Kidney (tissue), 13 donors: ENCODE measurements at regions not wholly inside any gene's neighbourhood (a gene's known extent, or its start where the extent isn't known, plus 50 kb on each side); places are given as distances from the start of the nearest gene placed in this dataset.

Experiments
- DNase-seq, 5 donors: peaks; one replicate each; pipeline ENCODE4 v3.0.0-alpha.2; 2013 to 2020
- FAIRE-seq: peaks from 2 replicates; lab custom pipeline; 2012; peaks lifted over from hg19 to GRCh38; lab: Jason Lieb, UNC
- H3K27ac ChIP-seq, 2 donors: one replicate each; pipeline ENCODE4 v1.7.0; 2013; ENCODE audit warnings: low read depth in 2 of 2, low read length in 2 of 2, inconsistent platforms in 1 of 2
- H3K27me3 ChIP-seq: one replicate; pipeline ENCODE4 v1.7.1; 2013; ENCODE audit warnings: low read length, inconsistent platforms; ENCODE audit not compliant: control insufficient read depth, insufficient read depth
- H3K36me3 ChIP-seq, 3 donors: one replicate each; pipeline versions ENCODE4 v1.7.0 to v1.7.1; 2013; ENCODE audit warnings: low read length in 3 of 3, control low read depth in 1 of 3, inconsistent platforms in 1 of 3; ENCODE audit not compliant: insufficient read depth in 3 of 3, control insufficient read depth in 2 of 3
- H3K4me1 ChIP-seq, 3 donors: one replicate each; pipeline versions ENCODE4 v1.7.0 to v1.7.1; 2013; ENCODE audit warnings: low read length in 3 of 3, inconsistent platforms in 1 of 3, low read depth in 1 of 3; ENCODE audit not compliant: control insufficient read depth in 2 of 3, insufficient read depth in 2 of 3
- H3K4me3 ChIP-seq, 3 donors: one replicate each; pipeline versions ENCODE4 v1.7.0 to v1.8.1; 2013; ENCODE audit warnings: low read length in 3 of 3, control low read depth in 1 of 3, inconsistent platforms in 1 of 3
- H3K9ac ChIP-seq, 3 donors: one replicate each; pipeline versions ENCODE4 v1.7.0 to v1.7.1; 2013; ENCODE audit warnings: low read length in 3 of 3, control low read depth in 1 of 3, inconsistent platforms in 1 of 3
- H3K9me3 ChIP-seq, 3 donors: one replicate each; pipeline versions ENCODE4 v1.7.0 to v1.7.1; 2013; ENCODE audit warnings: low read length in 3 of 3, control low read depth in 1 of 3, inconsistent platforms in 1 of 3; ENCODE audit not compliant: control insufficient read depth in 2 of 3, insufficient read depth in 1 of 3
- CTCF ChIP-seq: IDR thresholded peaks from 3 replicates; pipeline ENCODE4 v1.5.1; 2012; ENCODE audit warnings: mild to moderate bottlenecking, moderate library complexity, borderline replicate concordance; ENCODE audit not compliant: insufficient read depth; ENCODE audit errors: extremely low read depth
- intact Hi-C: fragments of 100-400 bp; cut with DNase I; formaldehyde crosslinking; loops from one replicate; pipeline ENCODE4 v1.11.1; 2022
- donor health status: control.
- donor health status: control.
- donor health status: control.
- donor health status: control.
- donor health status: control.
- donor health status: DM: yes; HTN: yes; CAD: no.
- donor health status: Normal renal cell carcinoma (clear cell type).

GRCh38 chr6:153623496-153623895, 415.5 kb upstream of the OPRM1 start:
- Histone ChIP-seq H3K9me3 (no peaks in the 10 kb centered on the region), H3K9ac (no peak overlapping the region), H3K27ac (no peak overlapping the region), H3K4me3 (no peak overlapping the region), H3K4me1 (no peaks in the 10 kb centered on the region), H3K36me3 (no peaks in the 10 kb centered on the region), H3K27me3 (no peaks in the 10 kb centered on the region)
- no peak for TF ChIP-seq CTCF
- DNase-seq: no peak
- intact Hi-C loops: no loop called here
- FAIRE-seq: no peak

- TF ChIP-seq CTCF: no peak
Measured at GRCh38 chr6:153621491-153621890, 417.5 kb upstream of the OPRM1 start.

GRCh38 chr6:153621070-153621469, 418.0 kb upstream of the OPRM1 start:
- intact Hi-C loops: no loop called here
- H3K9ac ChIP-seq: no peak overlapping the region
- peak in 1 of 5 donors; percentile 9 for DNase-seq

More at GRCh38 chr6:153621491-153621890, 417.5 kb upstream of the OPRM1 start:
- no peak overlapping the region for H3K4me3 ChIP-seq
- H3K36me3 ChIP-seq: no peaks in the 10 kb centered on the region
- intact Hi-C loops: no loop called here
- no peaks in the 10 kb centered on the region for H3K27me3 ChIP-seq
- no peak for DNase-seq
- H3K9ac ChIP-seq: no peak overlapping the region
- FAIRE-seq: no peak
- no peaks in the 10 kb centered on the region for H3K9me3 ChIP-seq
- H3K4me1 ChIP-seq: no peaks in the 10 kb centered on the region
- H3K27ac ChIP-seq: no peak overlapping the region

More at GRCh38 chr6:153621070-153621469, 418.0 kb upstream of the OPRM1 start:
- H3K4me1 ChIP-seq: no peaks in the 10 kb centered on the region
- H3K27me3 ChIP-seq: no peaks in the 10 kb centered on the region
- H3K27ac ChIP-seq: no peak overlapping the region
- H3K36me3 ChIP-seq: no peaks in the 10 kb centered on the region
- H3K4me3 ChIP-seq: no peak overlapping the region
- TF ChIP-seq CTCF: no peak
- FAIRE-seq: no peak
- H3K9me3 ChIP-seq: no peaks in the 10 kb centered on the region
